Rectal smooth muscle tissue (tissue), 1 donor: ENCODE measurements at regions not wholly inside any gene's neighbourhood (a gene's known extent, or its start where the extent isn't known, plus 50 kb on each side); places are given as distances from the start of the nearest gene placed in this dataset.

Experiments
- H3K27ac ChIP-seq: one replicate; pipeline ENCODE4 v1.7.0; 2013; ENCODE audit warnings: low read depth, low read length, inconsistent platforms
- H3K27me3 ChIP-seq: one replicate; pipeline ENCODE4 v1.7.0; 2013; ENCODE audit warnings: low read length; ENCODE audit not compliant: control insufficient read depth, insufficient read depth
- H3K36me3 ChIP-seq: one replicate; pipeline ENCODE4 v1.7.0; 2013; ENCODE audit warnings: low read length; ENCODE audit not compliant: control insufficient read depth, insufficient read depth
- H3K4me1 ChIP-seq: one replicate; pipeline ENCODE4 v1.7.0; 2013; ENCODE audit warnings: low read length; ENCODE audit not compliant: control insufficient read depth, insufficient read depth
- H3K4me3 ChIP-seq: one replicate; pipeline ENCODE4 v1.7.0; 2013; ENCODE audit warnings: low read length
- H3K9ac ChIP-seq: one replicate; pipeline ENCODE4 v1.7.0; 2013; ENCODE audit warnings: low read length

- H3K9ac ChIP-seq: no peak overlapping the region
- no peaks in the 10 kb centered on the region for H3K27me3 ChIP-seq
- no peak overlapping the region for H3K4me3 ChIP-seq
- H3K36me3 ChIP-seq: no peaks in the 10 kb centered on the region
- H3K4me1 ChIP-seq: peaks cover 11% of the 10 kb centered on the region
- H3K27ac ChIP-seq: no peak overlapping the region
Observed at GRCh38 chr20:50296450-50297375, 106.1 kb downstream of the CEBPB start.

GRCh38 chr20:50297498-50298376, 107.1 kb downstream of the CEBPB start:
- Histone ChIP-seq H3K27me3 (no peaks in the 10 kb centered on the region), H3K4me3 (no peak overlapping the region), H3K4me1 (peaks cover 5% of the 10 kb centered on the region), H3K36me3 (no peaks in the 10 kb centered on the region), H3K27ac (no peak overlapping the region), H3K9ac (no peak overlapping the region)

- no peaks in the 10 kb centered on the region for H3K36me3 ChIP-seq
- no peak overlapping the region for H3K27ac ChIP-seq
- H3K27me3 ChIP-seq: no peaks in the 10 kb centered on the region
- H3K9ac ChIP-seq: no peak overlapping the region
- H3K4me1 ChIP-seq: peaks cover 7% of the 10 kb centered on the region
- no peak overlapping the region for H3K4me3 ChIP-seq
Observed at GRCh38 chr20:50298554-50299324, 108.1 kb downstream of the CEBPB start.

- no peaks in the 10 kb centered on the region for H3K36me3 ChIP-seq
- no peak overlapping the region for H3K27ac ChIP-seq
- H3K27me3 ChIP-seq: no peaks in the 10 kb centered on the region
- H3K4me3 ChIP-seq: no peak overlapping the region
- no peak overlapping the region for H3K9ac ChIP-seq
- peaks cover 13% of the 10 kb centered on the region for H3K4me1 ChIP-seq
Observed at GRCh38 chr20:50299325-50299629, 108.6 kb downstream of the CEBPB start.

- H3K36me3 ChIP-seq: no peaks in the 10 kb centered on the region
- no peak overlapping the region for H3K9ac ChIP-seq
- H3K4me1 ChIP-seq: peaks cover 31% of the 10 kb centered on the region
- H3K27ac ChIP-seq: no peak overlapping the region
- no peak overlapping the region for H3K4me3 ChIP-seq
- no peaks in the 10 kb centered on the region for H3K27me3 ChIP-seq
Observed at GRCh38 chr20:50301165-50301564, 110.5 kb downstream of the CEBPB start.

GRCh38 chr20:50301712-50302111, 111.1 kb downstream of the CEBPB start:
- H3K9ac ChIP-seq: no peak overlapping the region
- H3K36me3 ChIP-seq: no peaks in the 10 kb centered on the region
- H3K4me3 ChIP-seq: no peak overlapping the region
- no peak overlapping the region for H3K27ac ChIP-seq
- no peaks in the 10 kb centered on the region for H3K27me3 ChIP-seq
- peaks cover 36% of the 10 kb centered on the region for H3K4me1 ChIP-seq

GRCh38 chr20:50302341-50303057, 111.9 kb downstream of the CEBPB start:
- no peaks in the 10 kb centered on the region for H3K27me3 ChIP-seq
- peak overlapping the region; percentile 21 for H3K27ac ChIP-seq
- no peaks in the 10 kb centered on the region for H3K36me3 ChIP-seq
- no peak overlapping the region for H3K9ac ChIP-seq
- H3K4me3 ChIP-seq: no peak overlapping the region
- peaks cover 38% of the 10 kb centered on the region for H3K4me1 ChIP-seq

- Histone ChIP-seq H3K36me3 (no peaks in the 10 kb centered on the region), H3K4me3 (no peak overlapping the region), H3K27me3 (no peaks in the 10 kb centered on the region), H3K4me1 (peaks cover 44% of the 10 kb centered on the region), H3K9ac (no peak overlapping the region), H3K27ac (peak overlapping the region; percentile 98)
Observed at GRCh38 chr20:50303573-50304500, 113.2 kb downstream of the CEBPB start.

- Histone ChIP-seq H3K4me1 (peaks cover 47% of the 10 kb centered on the region), H3K27ac (peak overlapping the region; percentile 98), H3K4me3 (no peak overlapping the region), H3K27me3 (no peaks in the 10 kb centered on the region), H3K9ac (peak overlapping the region; percentile 25), H3K36me3 (no peaks in the 10 kb centered on the region)
Observed at GRCh38 chr20:50304501-50304856, 113.8 kb downstream of the CEBPB start.

- Histone ChIP-seq H3K36me3 (no peaks in the 10 kb centered on the region), H3K4me1 (peaks cover 47% of the 10 kb centered on the region), H3K27me3 (no peaks in the 10 kb centered on the region), H3K9ac (peak overlapping the region; percentile 6), H3K27ac (peak overlapping the region; percentile 98), H3K4me3 (no peak overlapping the region)
Observed at GRCh38 chr20:50304923-50305635, 114.4 kb downstream of the CEBPB start.
